K562 (cell line): ENCODE measurements at regions not wholly inside any gene's neighbourhood (a gene's known extent, or its start where the extent isn't known, plus 50 kb on each side); places are given as distances from the start of the nearest gene placed in this dataset.

Experiments
- CTCF ChIP-seq, 3 experiments: IDR thresholded peaks in 2 of 3; conservative IDR thresholded peaks in 1 of 3; 2 replicates each; pipeline ENCODE4 v1.5.1; 2011 to 2012; ENCODE audit warnings: low read length in 3 of 3, mild to moderate bottlenecking in 3 of 3, control low read depth in 2 of 3, improper control_type of control experiment in 1 of 3, inconsistent platforms in 1 of 3, low read depth in 1 of 3, mixed read lengths in 1 of 3, moderate library complexity in 1 of 3; ENCODE audit not compliant: insufficient read depth in 2 of 3
- DLX4 ChIP-seq: fragments of 250-450 bp; sonication (Bioruptor Pico); IDR thresholded peaks from 2 replicates; pipeline ENCODE4 v1.6.1; 2021; ENCODE audit warnings: mild to moderate bottlenecking
- FOXP4 ChIP-seq: sonication (generic); formaldehyde crosslinking; IDR thresholded peaks from 2 replicates; pipeline ENCODE4 v1.8.0; 2022; ENCODE audit warnings: mild to moderate bottlenecking, missing genetic modification reagents, borderline replicate concordance
- GABPA ChIP-seq: fragments of 200-800 bp; sonication (Bioruptor generic); conservative IDR thresholded peaks from 2 replicates; pipeline ENCODE4 v1.6.1; 2016; ENCODE audit warnings: low read depth, missing genetic modification characterization, missing compliant biosample characterization
- GATA2 ChIP-seq: sonication (generic); formaldehyde crosslinking; IDR thresholded peaks from 2 replicates; pipeline ENCODE4 v1.4.0; 2020; ENCODE audit warnings: mild to moderate bottlenecking, missing genetic modification reagents
- HDAC8 ChIP-seq: fragments of 450-650 bp; IDR thresholded peaks from 2 replicates; pipeline ENCODE4 v1.6.1; 2016; ENCODE audit warnings: mild to moderate bottlenecking, missing genetic modification characterization, moderate library complexity, missing compliant biosample characterization
- MYC ChIP-seq, 2 experiments: fragments of 250-450 bp in 1 of 2; sonication (Bioruptor Pico) in 1 of 2; IDR thresholded peaks; 2 replicates each; pipeline versions ENCODE4 v1.5.1 to v1.6.1; 2012 to 2021; ENCODE audit warnings: low read depth in 2 of 2, borderline replicate concordance in 1 of 2, improper control_type of control experiment in 1 of 2, low read length in 1 of 2, mild to moderate bottlenecking in 1 of 2, moderate library complexity in 1 of 2
- NR3C1 ChIP-seq: sonication (generic); formaldehyde crosslinking; IDR thresholded peaks from 2 replicates; pipeline ENCODE4 v1.8.1; 2022; ENCODE audit warnings: missing genetic modification reagents
- NRF1 ChIP-seq, 2 experiments: fragments of 450-650 bp; IDR thresholded peaks in 1 of 2; conservative IDR thresholded peaks in 1 of 2; 2 replicates each; pipeline ENCODE4 v1.6.1; 2014; ENCODE audit warnings: mild to moderate bottlenecking in 2 of 2
- POU5F1 ChIP-seq: fragments of 150-350 bp; IDR thresholded peaks from 2 replicates; pipeline ENCODE4 v1.6.1; 2014; ENCODE audit warnings: borderline replicate concordance, low read length, low read depth, mild to moderate bottlenecking; ENCODE audit not compliant: partially characterized antibody
- SMC3 ChIP-seq: conservative IDR thresholded peaks from 2 replicates; pipeline ENCODE4 v1.6.1; 2011; ENCODE audit warnings: low read depth, low read length, improper control_type of control experiment; ENCODE audit not compliant: insufficient read depth
- YY1 ChIP-seq, 3 experiments: IDR thresholded peaks; 2 replicates each; pipeline ENCODE4 v1.6.1; 2011; ENCODE audit warnings: low read length in 2 of 3, mild to moderate bottlenecking in 2 of 3, moderate library complexity in 2 of 3, borderline replicate concordance in 1 of 3, control low read depth in 1 of 3, low read depth in 1 of 3; ENCODE audit not compliant: insufficient read depth in 3 of 3, insufficient replicate concordance in 2 of 3, control insufficient read depth in 1 of 3, insufficient read length in 1 of 3; ENCODE audit errors: extremely low read depth in 1 of 3
- ZNF57 ChIP-seq: fragments of 450-650 bp; formaldehyde crosslinking; IDR thresholded peaks from 2 replicates; pipeline ENCODE4 v1.4.0; 2020; ENCODE audit warnings: mild to moderate bottlenecking, moderate library complexity

GRCh38 chr4:152054731-152055130, 293.9 kb upstream of the GATB start:
- TF ChIP-seq HDAC8 (tag) (no peak), GABPA (tag) (no peak), ZNF57 (CRISPR knock-in tag) (no peak), YY1 (IDR thresholded peaks at IDR 0.05; ENCODE audit: borderline replicate concordance in 1 of 3, control insufficient read depth in 1 of 3, extremely low read depth in 1 of 3, insufficient read depth in 3 of 3, insufficient read length in 1 of 3, insufficient replicate concordance in 2 of 3, low read depth in 1 of 3, low read length in 2 of 3) (no peak), SMC3 (no peak), DLX4 (CRISPR knock-in tag) (no peak), GATA2 (no peak), MYC (IDR thresholded peaks at IDR 0.05; ENCODE audit: low read depth, low read length) (no peak), MYC (CRISPR knock-in tag; IDR thresholded peaks at IDR 0.05; ENCODE audit: borderline replicate concordance, low read depth) (no peak), FOXP4 (CRISPR knock-in tag) (no peak), NR3C1 (CRISPR knock-in tag) (no peak), CTCF (IDR thresholded peaks at IDR 0.05 in 2 of 3, conservative IDR thresholded peaks at IDR 0.05 in 1 of 3; ENCODE audit: insufficient read depth in 2 of 3, low read depth in 1 of 3, low read length in 3 of 3) (no peak), NRF1 (conservative IDR thresholded peaks at IDR 0.05 in 1 of 2, IDR thresholded peaks at IDR 0.05 in 1 of 2) (no peak), POU5F1 (no peak)
